Lung microvascular endothelial cell (primary cell): ENCODE measurements at regions not wholly inside any gene's neighbourhood (a gene's known extent, or its start where the extent isn't known, plus 50 kb on each side); places are given as distances from the start of the nearest gene placed in this dataset.

Source experiments
- DNase-seq, 2 donors: peaks; one replicate each; pipeline versions ENCODE4 v3.0.0 to v3.0.0-alpha.2; 2010; ENCODE audit warnings: low read depth in 2 of 2

DNA sequence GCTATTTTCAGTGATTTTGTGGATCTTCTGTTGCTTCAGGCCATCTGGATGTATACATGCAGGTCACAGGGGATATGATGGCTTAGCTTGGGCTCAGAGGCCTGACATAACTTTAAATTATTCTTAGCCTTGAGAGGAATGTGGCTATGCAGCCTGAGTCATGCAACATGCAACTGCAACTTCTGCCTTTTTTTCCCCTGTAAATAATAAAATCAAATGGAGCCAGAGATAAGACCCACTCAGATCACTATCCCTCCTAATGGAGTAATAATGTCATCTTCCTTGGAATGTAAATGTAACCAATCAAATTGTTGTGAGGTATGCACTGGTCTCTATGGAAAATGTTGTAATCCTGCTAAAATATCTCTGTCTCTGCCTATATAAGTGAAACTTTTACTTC lies 54.9 kb downstream of the MAGEB17 start:
- DNase-seq, result no peak

DNA sequence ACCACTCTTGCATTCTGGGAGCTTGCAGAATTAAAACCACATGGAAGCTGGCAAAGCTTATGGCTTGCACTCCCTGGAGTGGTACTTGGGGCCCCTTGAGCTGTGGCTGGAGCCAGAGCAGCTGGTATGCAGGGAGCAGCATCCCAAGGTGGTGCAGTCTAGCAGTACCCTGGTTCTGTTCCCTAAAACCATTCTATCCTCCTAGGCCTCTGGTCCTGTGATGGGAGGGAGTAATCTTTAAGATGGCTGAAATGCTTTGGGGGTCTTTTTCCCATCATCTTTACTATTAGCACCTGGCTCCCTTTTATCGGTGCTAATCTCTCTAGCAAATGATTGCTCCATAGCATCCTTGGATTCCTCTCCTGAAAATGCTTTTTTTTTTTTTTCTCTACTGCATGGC lies 56.1 kb downstream of the MAGEB17 start:
- DNase-seq, result no peak

DNA sequence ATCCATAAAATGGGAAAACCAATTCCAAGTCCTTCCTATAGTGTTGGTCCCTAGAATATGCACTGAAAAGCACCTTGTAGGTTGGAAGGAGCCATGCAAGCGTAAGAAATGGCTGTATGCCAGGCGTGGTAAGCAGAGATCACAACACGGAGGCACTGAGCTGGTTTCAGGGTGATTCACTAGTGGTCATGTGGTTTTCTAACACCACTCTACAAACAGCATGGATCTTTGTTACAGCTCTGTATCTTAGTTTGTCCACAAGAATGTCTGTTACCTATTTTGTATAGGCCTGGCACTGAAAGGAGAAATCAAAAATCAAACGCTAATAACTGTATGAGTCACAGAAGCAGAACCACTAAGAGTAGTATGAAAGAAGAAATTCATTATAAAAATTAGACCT lies 71.9 kb downstream of the MAGEB17 start:
- DNase-seq, result peak in 1 of 2 donors; percentile 49

DNA sequence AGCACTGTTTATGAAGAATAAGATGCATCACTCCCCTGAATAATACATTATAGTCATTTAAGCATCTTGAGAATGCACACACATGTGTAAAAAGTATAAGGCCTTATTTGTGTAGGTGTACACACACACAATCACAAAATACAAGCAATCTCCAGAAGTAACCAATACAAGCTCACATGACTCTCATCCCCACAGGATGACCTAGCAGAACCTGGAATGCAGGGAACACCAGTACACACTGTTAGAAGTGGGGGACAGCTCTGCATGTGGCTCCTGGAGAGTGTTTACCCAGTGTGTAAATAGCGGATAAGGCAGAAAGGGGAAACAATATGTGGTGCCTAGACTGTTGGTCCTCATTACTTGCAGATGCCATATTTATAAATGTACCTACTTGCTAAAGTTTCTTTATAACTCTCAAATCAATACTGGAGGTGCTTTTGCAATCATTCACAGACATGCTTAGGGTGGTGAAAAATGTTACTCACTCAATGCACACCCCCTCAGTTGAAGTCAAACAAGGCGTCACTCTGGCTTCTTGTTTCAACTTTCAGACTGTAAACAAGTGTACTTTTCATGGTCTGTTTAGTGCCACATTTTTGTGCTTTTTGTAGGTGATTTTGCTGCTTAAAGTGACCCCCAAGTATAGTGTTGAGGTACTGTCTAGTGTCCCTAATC lies 73.1 kb downstream of the MAGEB17 start:
- DNase-seq, result no peak

DNA sequence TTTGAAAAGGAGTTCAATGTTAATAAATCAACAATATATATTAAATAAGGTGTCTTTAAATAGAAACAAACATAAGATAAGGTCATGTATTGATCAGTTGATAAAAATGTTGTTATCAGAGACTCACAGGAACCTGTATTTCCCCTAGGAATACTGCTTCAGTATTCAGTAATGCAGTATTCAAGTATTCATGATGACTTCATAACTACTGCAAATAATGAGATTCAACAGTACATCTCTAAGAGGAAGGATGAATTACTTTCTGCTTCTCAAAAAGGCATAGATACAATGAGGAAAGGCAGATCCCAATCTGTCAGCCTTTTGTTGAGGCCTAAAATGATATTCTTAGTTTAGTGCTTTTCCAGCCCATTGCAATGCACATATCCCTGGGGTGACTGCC lies 73.7 kb downstream of the MAGEB17 start:
- DNase-seq, result no peak

DNA sequence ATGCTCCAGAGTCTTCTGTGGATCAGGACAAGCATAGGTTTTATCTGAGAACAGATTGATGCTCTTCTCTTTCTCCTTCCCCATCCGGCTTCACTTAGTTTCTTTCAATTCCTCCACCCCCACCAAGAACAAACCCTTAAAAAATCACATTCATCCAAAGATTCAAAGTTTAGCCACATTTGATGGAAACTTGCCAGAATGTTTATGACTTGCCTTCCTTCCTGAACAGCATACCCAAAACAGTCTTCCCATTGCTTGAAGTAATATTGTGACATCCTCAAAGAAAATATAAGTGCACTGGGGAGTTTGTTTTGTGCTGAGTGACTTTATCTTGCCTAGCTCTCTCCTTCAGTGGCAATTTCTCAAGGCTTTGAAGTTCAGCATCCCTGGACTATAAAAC lies 83.0 kb downstream of the MAGEB17 start:
- peak in 1 of 2 donors; percentile 53 for DNase-seq

DNA sequence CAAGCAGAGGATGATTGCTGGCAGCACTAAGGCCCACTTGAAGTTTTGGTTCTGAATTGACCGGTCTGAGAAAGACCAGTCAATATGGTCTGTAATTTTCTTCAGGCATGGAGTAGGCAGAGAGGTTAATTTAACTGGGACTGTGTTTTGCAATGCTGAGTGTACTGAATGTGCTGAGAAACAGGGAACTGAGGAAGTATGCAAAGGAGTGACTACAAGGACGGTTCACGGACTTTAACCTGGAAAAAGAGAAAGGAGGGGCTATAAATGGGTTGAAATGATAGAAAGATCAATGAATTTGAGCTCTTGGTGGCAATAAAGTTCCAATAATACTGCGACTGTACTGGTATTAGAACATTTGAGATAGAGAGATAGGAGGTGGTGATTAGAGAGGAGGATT lies 84.5 kb downstream of the MAGEB17 start:
- DNase-seq, result no peak

DNA sequence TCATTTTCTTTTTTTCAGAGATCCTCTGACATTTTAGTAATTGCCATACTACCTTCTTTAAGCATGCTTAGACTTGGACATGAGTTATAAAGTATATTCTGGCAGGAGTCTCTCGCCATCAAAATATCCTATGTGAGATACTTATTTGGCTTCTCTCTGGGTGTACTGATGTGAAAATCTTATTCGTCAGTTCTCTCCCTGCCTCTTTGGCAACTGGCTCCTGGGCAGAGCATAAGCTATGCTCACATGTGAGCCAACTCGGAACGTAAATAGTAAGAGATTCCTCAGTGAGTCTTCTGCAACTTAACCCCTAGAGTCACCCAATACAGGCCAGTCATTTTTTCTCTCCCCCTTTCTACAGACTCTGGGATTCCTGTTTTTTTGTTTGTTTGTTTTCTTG lies 91.6 kb downstream of the MAGEB17 start:
- DNase-seq, result no peak

DNA sequence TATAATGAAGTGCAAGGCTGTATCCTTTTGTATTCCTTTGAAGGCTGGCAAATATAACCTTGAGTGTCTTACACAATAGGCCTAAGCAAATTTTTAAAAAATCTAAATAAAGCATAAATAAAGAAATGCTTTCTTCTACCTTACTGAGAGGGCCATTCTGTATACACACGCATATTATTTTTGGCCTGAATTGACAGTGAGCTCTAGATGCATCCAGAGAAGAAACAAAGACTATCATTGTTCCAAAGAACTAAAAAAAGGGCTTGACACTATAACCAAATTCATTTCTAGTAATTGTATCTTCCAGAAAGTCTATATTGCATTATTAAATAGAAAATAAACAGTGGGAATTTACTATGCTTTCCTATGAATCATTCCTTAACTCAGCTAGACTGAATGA lies 100.2 kb downstream of the MAGEB17 start:
- DNase-seq, result no peak

DNA sequence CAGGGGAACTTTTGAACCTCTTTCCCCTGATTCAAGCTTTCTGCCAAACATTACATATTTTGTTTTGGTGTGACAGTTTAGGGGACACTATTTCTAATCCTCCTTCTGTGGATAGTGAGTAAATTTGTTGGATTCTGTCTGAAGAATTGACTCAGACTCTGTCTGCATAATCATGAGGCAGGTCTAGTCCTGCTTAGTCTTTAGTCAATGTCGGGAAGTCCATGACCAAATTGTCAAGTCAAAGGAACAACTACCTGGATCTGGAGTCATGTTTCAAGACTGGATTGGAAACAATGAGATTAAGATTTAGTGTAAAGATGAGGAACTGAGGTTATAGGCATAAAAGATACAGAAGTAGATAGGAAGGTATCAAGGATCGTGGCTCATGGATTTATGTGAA lies 100.9 kb downstream of the MAGEB17 start:
- no peak for DNase-seq

DNA sequence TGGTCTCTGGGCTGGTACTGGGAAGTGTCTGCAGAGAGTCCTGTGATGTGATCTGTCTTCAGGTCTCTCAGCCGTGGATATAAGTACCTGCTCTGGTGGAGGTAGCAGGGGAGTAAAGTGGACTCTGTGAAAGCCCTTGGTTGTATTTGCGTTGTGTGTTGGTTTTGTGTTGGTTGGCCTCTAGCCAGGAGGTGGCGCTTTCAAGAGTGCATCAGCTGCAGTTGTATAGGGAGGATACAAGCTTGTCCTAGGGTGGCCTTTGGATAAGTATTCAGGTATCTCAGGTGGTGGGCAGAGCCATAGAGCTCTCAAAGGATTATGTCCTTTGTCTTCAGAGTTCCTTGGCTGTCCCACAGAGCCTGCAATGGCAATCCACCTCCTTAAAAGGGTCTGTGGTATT lies 111.6 kb downstream of the MAGEB17 start:
- no peak for DNase-seq

DNA sequence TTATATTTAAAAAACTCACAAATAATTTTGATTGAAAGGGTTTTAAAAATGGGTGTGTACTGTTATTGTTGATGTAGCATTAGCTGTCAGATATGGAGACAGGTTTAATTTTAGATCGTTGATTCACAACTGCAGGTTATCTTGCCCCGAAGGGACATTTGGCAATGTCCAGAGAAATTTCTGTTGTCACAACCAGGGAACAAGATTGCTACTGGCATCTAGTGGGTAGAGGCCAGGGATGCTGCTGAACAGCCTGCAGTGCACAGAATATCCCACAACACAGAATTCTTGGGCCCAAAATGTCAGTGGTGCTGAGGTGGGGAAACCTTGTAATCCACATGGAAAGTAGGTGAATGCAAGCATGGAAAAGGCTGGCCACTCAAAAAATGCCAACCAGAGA lies 114.9 kb downstream of the MAGEB17 start:
- DNase-seq, result no peak

DNA sequence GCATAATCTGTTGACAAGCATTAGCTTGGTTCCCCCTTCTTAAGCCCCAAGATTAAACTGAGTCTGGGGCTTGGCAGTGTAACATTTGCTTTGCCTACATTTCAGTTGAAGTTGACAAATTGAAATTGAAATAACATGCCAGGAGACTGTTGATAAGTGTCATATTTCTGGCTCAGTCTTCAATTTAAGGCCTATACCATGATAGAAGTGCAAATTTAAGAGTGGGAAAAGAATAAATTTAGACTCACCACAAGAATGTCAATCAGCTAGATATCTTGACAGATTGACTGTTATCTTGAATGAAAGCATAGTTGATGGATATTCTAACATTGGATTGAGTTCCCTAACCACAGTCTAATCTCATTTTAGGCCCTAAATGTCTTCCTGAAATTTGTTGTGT lies 117.6 kb downstream of the MAGEB17 start:
- DNase-seq, result no peak

DNA sequence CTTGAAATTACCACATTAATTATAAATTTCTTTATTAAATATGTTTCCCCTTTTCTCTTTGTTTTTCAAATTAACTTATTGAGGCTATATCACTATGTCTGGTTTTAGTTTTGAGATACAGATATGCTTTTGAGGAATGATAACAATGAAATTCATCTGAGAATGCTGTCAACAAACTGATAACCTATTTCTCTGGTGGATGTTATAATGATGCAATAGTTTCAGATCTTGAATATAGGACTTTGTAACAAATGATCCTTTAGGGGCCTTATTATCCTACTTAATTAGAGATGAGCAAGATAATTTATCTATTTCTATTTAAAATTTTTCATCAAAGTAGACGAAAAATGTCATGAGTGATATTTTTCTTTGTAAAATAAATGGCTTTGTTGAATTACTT lies 123.7 kb downstream of the MAGEB17 start:
- DNase-seq, result no peak

DNA sequence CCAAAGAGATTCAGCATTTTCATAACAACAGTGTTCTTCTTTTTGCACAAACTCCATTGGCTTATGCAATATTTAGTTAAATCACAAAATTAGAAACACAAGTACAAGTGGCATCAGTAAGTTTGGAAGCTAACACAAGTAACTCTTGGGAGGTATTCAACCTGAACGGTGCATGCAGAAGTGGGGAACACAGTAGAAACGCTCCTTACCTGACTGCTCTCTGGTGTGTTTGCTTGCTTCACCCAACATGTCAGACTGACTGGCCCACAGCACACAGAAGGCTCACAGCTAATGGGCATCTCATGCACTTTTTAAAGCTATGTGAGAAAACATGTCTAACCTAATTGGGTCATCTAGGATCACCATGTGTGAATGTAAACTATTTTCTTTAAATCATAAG lies 133.6 kb downstream of the MAGEB17 start:
- no peak for DNase-seq

DNA sequence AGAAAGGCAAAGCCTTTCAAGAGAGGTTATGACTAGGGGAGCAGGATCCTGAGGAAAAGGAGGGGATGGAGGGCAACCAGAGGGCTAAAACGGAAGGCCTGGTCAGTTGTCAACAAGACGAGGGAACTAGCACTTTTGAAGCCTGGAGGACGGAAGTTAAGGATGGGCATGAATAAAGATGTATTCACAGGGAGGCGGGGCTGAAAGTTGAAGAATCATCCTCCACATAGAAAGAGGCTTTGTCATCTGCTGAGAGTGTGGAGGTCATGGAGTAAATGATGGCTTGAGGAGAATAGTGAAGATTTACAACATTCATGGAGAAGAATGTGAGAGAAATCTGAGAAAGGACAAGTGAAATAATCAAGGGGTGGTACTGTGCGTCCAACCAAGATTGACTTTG lies 137.5 kb downstream of the MAGEB17 start:
- DNase-seq, result no peak

DNA sequence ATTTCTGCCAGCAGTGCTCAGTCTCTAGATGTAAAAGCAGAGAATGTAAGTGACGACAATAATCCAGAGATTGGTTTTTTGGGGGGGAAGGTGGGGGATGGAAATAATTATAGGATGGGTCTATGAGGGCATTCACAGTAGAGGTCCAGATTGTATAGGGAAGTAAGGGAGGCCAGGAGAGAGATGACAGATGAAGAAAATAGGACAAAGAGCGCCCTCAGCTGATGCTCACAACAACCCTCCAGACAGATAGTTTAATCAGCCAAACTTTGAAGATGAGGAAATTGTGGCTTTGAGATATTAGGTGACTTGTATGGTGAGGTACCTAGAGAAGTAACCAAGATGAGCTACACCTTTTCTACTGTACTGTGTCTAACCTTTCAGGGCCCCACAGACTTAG lies 137.9 kb downstream of the MAGEB17 start:
- no peak for DNase-seq

DNA sequence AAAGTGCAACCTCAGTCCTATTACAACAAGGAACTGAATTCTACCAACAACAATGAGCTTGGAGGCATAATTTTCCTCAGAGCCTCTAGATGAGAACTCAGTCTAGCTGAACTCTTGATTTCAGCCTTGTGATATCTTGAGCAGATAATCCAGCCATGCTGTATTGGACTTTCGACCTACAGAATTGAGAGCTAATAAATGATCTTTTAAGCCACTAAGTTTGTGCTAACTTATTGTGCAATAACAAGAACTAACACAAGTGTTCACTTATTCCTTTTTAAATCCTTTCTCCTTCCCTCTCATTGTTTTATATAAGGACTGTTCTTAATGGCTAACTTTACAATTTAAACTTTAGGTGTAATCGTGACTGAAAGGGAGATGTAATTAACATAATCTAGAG lies 140.7 kb downstream of the MAGEB17 start:
- DNase-seq, result no peak

DNA sequence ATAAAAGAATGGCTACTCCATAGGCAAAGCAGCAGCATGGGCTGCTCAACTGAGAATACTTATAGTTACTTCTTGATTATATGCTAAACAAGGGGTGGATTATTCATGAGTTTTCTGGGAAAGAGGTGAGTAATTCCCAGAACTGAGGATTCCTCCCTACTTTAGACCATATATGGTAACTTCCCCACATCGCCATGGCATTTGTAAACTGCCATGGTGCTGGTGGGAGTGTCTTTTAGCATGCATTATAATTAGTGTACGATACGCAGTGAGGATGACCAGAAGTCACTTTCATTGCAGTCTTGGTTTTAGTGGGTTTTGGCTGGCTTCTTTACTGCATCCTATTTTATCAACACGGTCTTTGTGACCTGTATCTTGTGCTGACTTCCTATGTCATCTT lies 141.5 kb downstream of the MAGEB17 start:
- no peak for DNase-seq

DNA sequence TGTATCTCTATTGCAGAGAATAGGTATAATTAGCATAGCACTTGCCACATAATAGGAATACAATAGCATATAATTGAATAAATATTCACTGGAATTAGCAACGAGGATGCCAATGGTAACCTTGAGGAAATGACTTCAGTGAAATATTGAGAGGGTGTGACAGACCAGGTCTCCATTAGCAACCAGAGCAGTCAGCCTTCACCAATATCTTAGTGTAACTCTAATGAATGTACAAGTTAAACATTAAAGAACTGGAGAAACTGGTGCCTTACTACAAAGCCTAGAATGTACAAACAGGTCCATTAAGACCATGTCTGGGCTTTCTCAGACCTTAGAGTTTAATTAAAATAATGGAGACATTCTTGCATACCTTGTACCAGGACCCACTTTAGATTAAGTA lies 143.0 kb downstream of the MAGEB17 start:
- no peak for DNase-seq

DNA sequence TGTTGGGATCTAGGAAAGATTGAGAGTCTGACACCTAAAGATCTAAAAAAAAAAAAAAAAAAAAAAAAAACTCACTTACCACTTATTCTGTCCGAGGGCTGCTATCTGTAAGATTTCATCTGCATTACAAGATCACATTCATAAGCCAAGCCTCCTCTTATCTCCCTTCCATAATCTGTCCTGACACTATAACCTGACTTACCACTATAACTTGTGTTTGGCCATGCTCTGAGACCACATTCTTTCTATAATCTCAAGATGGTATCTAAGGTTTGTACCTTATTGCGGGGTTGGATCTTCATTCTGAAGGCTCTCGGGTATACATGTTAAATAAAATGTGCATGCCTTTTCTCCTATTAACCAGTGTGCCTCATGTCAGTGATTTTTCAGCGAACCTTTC lies 144.4 kb downstream of the MAGEB17 start:
- DNase-seq, result no peak

DNA sequence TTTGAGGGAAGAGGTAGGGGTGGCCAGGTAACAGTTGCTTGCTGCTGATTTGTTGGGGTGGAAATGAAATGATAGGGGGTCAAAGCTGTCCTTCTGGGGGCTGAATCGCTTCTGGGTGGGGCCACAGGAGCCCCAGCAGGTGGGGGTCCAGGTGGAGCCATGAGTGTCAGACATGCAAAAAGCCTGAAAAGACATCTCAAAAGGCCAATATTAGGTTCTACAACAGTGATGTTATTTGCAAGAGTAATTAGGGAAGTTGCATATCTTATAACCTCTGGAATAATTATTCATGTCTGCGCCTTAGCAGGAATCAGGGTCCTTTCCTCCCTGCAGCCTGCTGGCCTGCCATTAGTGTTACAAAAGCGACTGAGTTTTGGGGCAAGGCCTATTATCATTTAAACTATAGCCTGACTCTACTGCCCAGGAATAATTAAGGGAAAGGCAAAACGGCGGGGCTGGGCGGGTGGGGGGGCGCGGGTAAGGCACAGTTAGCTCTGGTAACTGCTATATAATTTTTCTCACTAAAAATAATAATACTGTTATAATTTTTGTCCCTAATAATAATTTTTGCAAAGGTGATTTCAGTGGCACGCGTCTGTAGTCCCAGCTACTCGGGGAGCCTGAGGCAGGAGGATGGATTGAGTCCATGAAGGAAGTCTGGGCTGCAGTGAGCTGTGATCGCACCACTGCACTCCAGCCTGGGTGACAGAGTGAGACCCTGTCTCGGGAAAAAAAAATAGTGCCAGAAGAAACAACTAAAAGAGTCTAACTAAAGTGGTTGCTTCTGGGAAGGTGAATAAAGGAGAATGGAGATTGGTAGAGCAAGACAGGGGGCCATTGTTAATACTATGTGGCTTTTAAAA lies 145.7 kb downstream of the MAGEB17 start:
- no peak for DNase-seq

DNA sequence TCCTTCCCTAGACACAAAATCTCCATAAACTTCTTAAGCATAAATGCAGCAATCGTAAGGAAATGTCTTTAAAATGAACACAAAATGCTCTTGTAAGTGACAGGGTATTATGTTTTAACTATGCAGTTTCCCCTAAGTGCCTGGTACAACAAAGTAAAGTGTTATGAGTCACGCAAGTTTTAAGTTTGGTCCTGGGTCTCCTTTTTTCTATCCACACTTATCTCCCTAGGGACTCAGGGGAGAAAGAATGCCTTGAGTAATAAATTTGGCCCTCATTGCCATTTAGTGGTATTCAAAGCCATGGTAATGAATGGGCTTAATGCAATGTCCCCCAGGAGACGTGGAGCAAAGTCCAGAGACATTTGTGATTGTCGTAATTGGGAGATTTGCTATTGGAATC lies 149.1 kb downstream of the MAGEB17 start:
- DNase-seq, result no peak
